Tibial artery (tissue), 4 donors: ENCODE measurements at regions not wholly inside any gene's neighbourhood (a gene's known extent, or its start where the extent isn't known, plus 50 kb on each side); places are given as distances from the start of the nearest gene placed in this dataset.

Experiments used
- DNase-seq, 2 donors: peaks; one replicate each; pipeline ENCODE4 v3.0.0-alpha.2; 2019
- H3K27ac ChIP-seq, 2 donors: fragments of 200-600 bp; sonication (generic) in 1 of 2; 1 replicate in 1 of 2; 2 replicates in 1 of 2; pipeline ENCODE4 v1.5.1; 2018 to 2019; ENCODE audit warnings: mild to moderate bottlenecking in 1 of 2
- H3K27me3 ChIP-seq, 2 donors: fragments of 200-600 bp; sonication (generic) in 1 of 2; one replicate each; pipeline versions ENCODE4 v1.5.1 to v1.6.0; 2016 to 2019
- H3K36me3 ChIP-seq, 3 donors: fragments of 200-600 bp; sonication (generic) in 2 of 3; one replicate each; pipeline ENCODE4 v1.5.1; 2016 to 2019; ENCODE audit warnings: mild to moderate bottlenecking in 2 of 3
- H3K4me1 ChIP-seq, 4 donors: fragments of 200-600 bp; sonication (generic) in 2 of 4; 1 replicate in 3 of 4; 2 replicates in 1 of 4; pipeline ENCODE4 v1.5.1; 2016 to 2019
- H3K4me3 ChIP-seq, 2 donors: fragments of 200-600 bp; sonication (generic) in 1 of 2; 1 replicate in 1 of 2; 2 replicates in 1 of 2; pipeline ENCODE4 v1.5.1; 2018 to 2019; ENCODE audit warnings: mild to moderate bottlenecking in 2 of 2
- H3K9me3 ChIP-seq, 3 donors: fragments of 200-600 bp; sonication (generic) in 1 of 3; one replicate each; pipeline ENCODE4 v1.5.1; 2016 to 2019
- intact Hi-C: fragments of 100-400 bp; cut with DNase I; formaldehyde crosslinking; loops from one replicate; pipeline ENCODE4 v1.15.0; 2023; ENCODE audit warnings: low total_unique reads
- TF ChIP-seq, protein P1 (sequence below), 2 experiments: fragments of 200-600 bp in 1 of 2; fragments of 450-650 bp in 1 of 2; IDR thresholded peaks; one replicate each; pipeline ENCODE4 v1.5.1; 2017 to 2019; ENCODE audit warnings: antibody characterized with exemption in 2 of 2, mild to moderate bottlenecking in 1 of 2, moderate library complexity in 1 of 2

DNA sequence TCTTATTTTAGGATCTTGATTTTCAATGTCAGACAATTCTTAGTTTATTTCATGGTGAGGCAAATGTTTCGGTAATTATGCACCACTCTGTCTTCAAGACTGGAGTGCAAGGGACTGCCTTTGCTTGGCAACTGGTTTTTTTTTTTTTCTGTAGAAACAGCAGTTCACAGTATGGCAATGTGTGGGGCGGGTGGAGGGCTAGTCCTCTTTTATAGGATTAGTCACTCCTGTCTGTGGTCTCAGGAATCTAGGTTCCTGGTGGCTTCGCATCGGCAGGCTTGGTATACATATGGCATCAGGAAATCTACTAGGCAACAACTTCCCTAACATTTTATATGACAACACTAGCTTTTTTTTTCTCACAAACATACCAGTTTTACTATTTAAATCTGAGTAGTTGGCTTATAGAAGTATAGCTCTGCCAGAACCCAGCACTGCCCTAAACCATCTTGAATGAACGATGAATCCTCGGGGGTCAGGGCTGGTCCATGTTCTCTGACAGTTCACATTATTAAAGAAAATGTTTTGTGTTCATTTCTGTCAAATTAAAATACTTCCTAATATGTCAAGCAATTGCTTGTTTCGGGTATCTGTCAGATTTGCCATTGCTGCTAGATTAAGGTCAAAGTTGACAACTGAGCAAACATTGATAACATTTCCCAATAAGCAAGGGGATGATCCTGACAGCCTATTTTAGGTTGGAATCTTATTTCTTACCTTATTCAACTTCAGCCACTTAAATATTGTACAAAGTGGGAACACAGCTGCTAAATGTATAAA lies 289.7 kb upstream of the VSTM2A start:
- H3K36me3 ChIP-seq: no peaks in the 10 kb centered on the region
- no peaks in the 10 kb centered on the region for H3K4me1 ChIP-seq
- H3K9me3 ChIP-seq: no peaks in the 10 kb centered on the region
- intact Hi-C loops: no loop called here
- no peak for DNase-seq
- no peak overlapping the region for H3K27ac ChIP-seq
- no peak overlapping the region for H3K4me3 ChIP-seq
- TF ChIP-seq, protein P1, sequence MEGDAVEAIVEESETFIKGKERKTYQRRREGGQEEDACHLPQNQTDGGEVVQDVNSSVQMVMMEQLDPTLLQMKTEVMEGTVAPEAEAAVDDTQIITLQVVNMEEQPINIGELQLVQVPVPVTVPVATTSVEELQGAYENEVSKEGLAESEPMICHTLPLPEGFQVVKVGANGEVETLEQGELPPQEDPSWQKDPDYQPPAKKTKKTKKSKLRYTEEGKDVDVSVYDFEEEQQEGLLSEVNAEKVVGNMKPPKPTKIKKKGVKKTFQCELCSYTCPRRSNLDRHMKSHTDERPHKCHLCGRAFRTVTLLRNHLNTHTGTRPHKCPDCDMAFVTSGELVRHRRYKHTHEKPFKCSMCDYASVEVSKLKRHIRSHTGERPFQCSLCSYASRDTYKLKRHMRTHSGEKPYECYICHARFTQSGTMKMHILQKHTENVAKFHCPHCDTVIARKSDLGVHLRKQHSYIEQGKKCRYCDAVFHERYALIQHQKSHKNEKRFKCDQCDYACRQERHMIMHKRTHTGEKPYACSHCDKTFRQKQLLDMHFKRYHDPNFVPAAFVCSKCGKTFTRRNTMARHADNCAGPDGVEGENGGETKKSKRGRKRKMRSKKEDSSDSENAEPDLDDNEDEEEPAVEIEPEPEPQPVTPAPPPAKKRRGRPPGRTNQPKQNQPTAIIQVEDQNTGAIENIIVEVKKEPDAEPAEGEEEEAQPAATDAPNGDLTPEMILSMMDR (IDR thresholded peaks at IDR 0.05): no peak
- H3K27me3 ChIP-seq: no peaks in the 10 kb centered on the region

DNA sequence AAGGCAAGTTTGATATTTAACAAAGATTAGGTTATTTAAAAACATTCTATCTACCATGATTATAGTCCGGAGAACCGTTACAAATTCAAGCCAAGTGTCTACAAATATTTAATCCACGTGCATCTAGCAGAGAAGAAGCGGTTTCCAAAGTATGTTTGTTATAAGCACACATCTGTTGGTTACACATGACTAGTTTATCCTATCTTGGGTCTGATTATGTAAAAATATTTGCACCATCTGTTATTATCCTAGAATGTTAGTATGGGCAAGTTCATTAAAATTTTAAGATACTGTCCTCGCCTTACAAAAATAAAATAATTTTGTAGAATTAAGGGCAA lies 289.2 kb upstream of the VSTM2A start:
- Histone ChIP-seq H3K4me3 (no peak overlapping the region), H3K4me1 (no peaks in the 10 kb centered on the region), H3K36me3 (no peaks in the 10 kb centered on the region), H3K27ac (no peak overlapping the region), H3K9me3 (no peaks in the 10 kb centered on the region), H3K27me3 (no peaks in the 10 kb centered on the region)
- TF ChIP-seq, protein P1 (IDR thresholded peaks at IDR 0.05): no peak
- intact Hi-C loops: no loop called here
- DNase-seq: no peak

DNA sequence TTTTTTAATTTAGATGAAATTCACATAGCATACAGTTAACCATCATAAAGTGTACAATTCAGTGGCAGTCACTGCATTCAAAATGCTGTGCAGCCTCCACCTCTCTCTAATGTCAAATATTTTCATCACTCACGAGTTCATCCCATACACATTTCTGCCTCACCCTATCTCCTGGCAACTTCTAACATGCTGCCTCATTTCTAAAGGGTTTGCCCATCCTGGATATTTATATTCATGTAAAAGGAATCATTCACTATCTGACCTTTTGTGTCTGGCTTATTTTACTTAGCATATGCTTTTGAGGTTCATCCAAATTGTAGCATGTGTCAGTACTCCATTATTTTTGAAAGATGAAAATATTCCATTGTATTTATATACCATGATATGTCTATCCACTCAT lies 286.9 kb upstream of the VSTM2A start:
- TF ChIP-seq, protein P1 (IDR thresholded peaks at IDR 0.05): no peak
- Histone ChIP-seq H3K27ac (no peak overlapping the region), H3K9me3 (no peaks in the 10 kb centered on the region), H3K27me3 (no peaks in the 10 kb centered on the region), H3K36me3 (no peaks in the 10 kb centered on the region), H3K4me3 (no peak overlapping the region), H3K4me1 (no peaks in the 10 kb centered on the region)
- DNase-seq: no peak
- intact Hi-C loops: no loop called here

DNA sequence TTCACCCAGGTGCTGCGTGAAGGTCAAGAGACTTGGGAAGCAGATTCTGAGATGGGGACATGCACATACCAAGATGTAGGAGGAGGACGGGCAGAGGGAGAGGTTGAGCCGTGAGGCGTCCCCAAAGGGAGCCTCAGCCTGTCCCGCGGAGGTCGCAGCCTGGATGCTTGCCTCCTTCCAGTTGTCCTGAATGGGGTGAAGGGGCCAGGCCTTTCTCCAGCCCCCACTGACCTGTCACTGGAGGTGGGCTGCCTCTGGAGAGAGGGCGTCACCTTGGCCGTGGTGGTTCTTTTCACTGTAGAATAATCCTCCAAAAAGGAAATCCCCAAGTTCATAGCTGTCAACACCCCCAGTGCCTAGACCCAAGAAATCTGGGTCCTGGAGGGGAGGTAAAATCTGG lies 283.0 kb upstream of the VSTM2A start:
- intact Hi-C loops: no loop called here
- H3K27me3 ChIP-seq: no peaks in the 10 kb centered on the region
- H3K4me1 ChIP-seq: no peaks in the 10 kb centered on the region
- TF ChIP-seq, protein P1 (IDR thresholded peaks at IDR 0.05): no peak
- no peaks in the 10 kb centered on the region for H3K9me3 ChIP-seq
- H3K27ac ChIP-seq: no peak overlapping the region
- H3K4me3 ChIP-seq: no peak overlapping the region
- DNase-seq: no peak
- no peaks in the 10 kb centered on the region for H3K36me3 ChIP-seq

DNA sequence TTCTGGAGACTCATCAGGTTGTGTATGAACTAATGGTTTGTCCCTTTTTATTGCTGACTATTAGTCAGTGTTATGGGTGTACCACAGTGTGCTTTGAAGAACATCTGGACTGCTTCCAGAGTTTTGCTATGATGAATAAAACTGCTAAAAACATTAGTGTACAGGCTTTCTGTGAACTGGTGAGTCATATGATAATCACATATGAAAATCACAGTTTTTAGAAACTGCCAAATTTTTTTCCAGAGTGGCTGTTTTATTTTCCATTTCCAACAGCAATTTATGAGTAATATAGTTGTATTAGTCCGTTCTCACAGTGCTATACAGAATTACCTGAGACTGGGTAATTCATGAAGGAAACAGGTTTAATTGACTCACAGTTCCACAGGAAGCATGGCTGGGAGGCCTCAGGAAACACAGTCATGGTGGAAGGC lies 281.2 kb upstream of the VSTM2A start:
- no peak for DNase-seq
- Histone ChIP-seq H3K27me3 (no peaks in the 10 kb centered on the region), H3K27ac (no peak overlapping the region), H3K9me3 (no peaks in the 10 kb centered on the region), H3K36me3 (no peaks in the 10 kb centered on the region), H3K4me3 (no peak overlapping the region), H3K4me1 (no peaks in the 10 kb centered on the region)
- TF ChIP-seq, protein P1 (IDR thresholded peaks at IDR 0.05): no peak
- intact Hi-C loops: no loop called here

DNA sequence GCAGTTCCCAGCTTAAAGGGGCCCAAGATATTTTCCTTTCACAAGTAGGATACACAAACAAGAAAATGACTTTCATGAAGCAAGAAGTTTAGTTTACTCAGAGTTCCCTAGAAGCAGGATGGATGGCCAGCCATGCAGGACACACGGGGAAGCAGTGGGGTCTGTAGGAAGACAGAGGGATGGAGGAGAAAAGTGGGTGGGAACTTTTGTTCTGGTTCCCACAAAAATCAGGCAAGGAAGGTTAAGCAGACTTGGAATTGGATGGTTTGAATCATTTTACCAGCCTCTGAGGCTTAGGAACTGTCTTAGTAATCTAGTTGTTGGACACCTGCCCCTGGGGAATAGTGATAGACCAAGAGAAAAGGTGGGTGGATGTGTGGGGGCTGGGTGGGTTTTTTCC lies 263.3 kb upstream of the VSTM2A start:
- TF ChIP-seq, protein P1 (IDR thresholded peaks at IDR 0.05): no peak
- H3K27me3 ChIP-seq: no peaks in the 10 kb centered on the region
- H3K9me3 ChIP-seq: no peaks in the 10 kb centered on the region
- intact Hi-C loops: no loop called here
- H3K4me3 ChIP-seq: no peak overlapping the region
- no peaks in the 10 kb centered on the region for H3K4me1 ChIP-seq
- DNase-seq: no peak
- H3K36me3 ChIP-seq: no peaks in the 10 kb centered on the region
- no peak overlapping the region for H3K27ac ChIP-seq
